T-helper 2 cell treated with Interferon-gamma antibody and Interleukin-4, amounts not matched to agents 5 μg/mL and 100 μg/mL, for 36 hours (primary cell): ENCODE measurements at regions not wholly inside any gene's neighbourhood (a gene's known extent, or its start where the extent isn't known, plus 50 kb on each side); places are given as distances from the start of the nearest gene placed in this dataset.
"Not testable (repeated sequence)": the region's sequence is repeated elsewhere in the genome, so short reads cannot be mapped to it uniquely, and the experiment has no call there.

ENCODE experiments used
- DNase-seq: peaks from one replicate; pipeline ENCODE4 v3.0.0; 2021; ENCODE audit warnings: low spot score
- H3K27ac Mint-ChIP-seq: one replicate; pipeline ENCODE4 v1.8.0; 2021; ENCODE audit warnings: mild to moderate bottlenecking, mixed read lengths
- H3K27me3 Mint-ChIP-seq: one replicate; pipeline ENCODE4 v1.8.0; 2021; ENCODE audit warnings: low read depth, mixed read lengths
- H3K36me3 Mint-ChIP-seq: one replicate; pipeline ENCODE4 v1.8.0; 2021; ENCODE audit warnings: low read depth, mixed read lengths
- H3K4me1 Mint-ChIP-seq: one replicate; pipeline ENCODE4 v1.8.0; 2021; ENCODE audit warnings: low read depth, mixed read lengths
- H3K4me3 Mint-ChIP-seq: one replicate; pipeline ENCODE4 v1.8.0; 2022; ENCODE audit warnings: mild to moderate bottlenecking, moderate library complexity, mixed read lengths
- H3K9me3 Mint-ChIP-seq: one replicate; pipeline ENCODE4 v1.8.0; 2021; ENCODE audit warnings: mixed read lengths

- DNase-seq, H3K4me1 Mint-ChIP-seq, H3K9me3 Mint-ChIP-seq, H3K4me3 Mint-ChIP-seq, H3K27me3 Mint-ChIP-seq, H3K27ac Mint-ChIP-seq, H3K36me3 Mint-ChIP-seq: not testable (repeated sequence)
These were observed 201.6 kb downstream of the BANP start for GRCh38 chr16:88152879-88153278.

DNA sequence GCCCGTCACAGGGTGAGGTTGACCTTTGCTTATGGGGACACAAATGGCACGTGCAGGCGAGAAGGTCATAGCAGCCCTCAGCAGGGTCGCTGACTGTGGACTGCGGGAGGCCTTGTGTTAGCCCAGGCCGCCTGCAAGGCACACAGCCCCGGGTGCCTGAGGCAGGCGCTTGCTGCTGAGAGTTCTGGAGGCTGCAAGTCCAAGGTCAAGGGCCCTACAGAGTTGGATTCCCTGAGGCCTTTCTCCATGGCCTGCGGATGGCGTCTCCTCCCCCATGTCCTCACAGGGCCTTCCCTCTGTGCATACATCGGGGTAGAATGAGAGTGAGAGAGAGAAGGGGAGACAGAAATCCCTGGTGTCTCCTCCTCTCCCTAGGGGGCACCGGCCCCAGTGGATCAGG, 202.3 kb downstream of the BANP start:
- not testable (repeated sequence) for H3K4me1 Mint-ChIP-seq, H3K4me3 Mint-ChIP-seq, DNase-seq, H3K9me3 Mint-ChIP-seq, H3K27me3 Mint-ChIP-seq, H3K36me3 Mint-ChIP-seq, H3K27ac Mint-ChIP-seq

GRCh38 chr16:88154886-88155285, 203.7 kb downstream of the BANP start:
- H3K27me3 Mint-ChIP-seq, H3K4me1 Mint-ChIP-seq, DNase-seq, H3K27ac Mint-ChIP-seq, H3K36me3 Mint-ChIP-seq, H3K4me3 Mint-ChIP-seq, H3K9me3 Mint-ChIP-seq: not testable (repeated sequence)

DNA sequence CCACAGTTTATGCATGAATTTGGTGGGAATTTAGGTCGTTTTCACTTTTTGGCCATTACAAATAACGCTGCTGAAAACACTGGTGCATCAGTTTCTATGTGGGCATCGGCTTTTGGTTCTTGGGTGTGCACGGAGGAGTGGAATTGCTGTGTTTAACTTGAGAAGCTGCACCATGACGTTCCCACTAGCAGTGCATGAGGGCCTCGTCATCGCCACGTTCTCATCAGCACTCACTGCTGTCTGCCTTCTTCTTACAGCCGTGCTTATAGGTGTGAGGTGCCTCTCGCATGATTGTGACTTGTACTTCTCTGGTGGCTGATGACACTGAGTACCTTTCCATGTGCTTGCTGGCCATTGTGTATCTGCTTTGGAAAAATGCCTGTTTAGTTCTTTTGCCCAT, 204.4 kb downstream of the BANP start:
- not testable (repeated sequence) for H3K36me3 Mint-ChIP-seq, H3K4me3 Mint-ChIP-seq, DNase-seq, H3K4me1 Mint-ChIP-seq, H3K9me3 Mint-ChIP-seq, H3K27me3 Mint-ChIP-seq, H3K27ac Mint-ChIP-seq

DNA sequence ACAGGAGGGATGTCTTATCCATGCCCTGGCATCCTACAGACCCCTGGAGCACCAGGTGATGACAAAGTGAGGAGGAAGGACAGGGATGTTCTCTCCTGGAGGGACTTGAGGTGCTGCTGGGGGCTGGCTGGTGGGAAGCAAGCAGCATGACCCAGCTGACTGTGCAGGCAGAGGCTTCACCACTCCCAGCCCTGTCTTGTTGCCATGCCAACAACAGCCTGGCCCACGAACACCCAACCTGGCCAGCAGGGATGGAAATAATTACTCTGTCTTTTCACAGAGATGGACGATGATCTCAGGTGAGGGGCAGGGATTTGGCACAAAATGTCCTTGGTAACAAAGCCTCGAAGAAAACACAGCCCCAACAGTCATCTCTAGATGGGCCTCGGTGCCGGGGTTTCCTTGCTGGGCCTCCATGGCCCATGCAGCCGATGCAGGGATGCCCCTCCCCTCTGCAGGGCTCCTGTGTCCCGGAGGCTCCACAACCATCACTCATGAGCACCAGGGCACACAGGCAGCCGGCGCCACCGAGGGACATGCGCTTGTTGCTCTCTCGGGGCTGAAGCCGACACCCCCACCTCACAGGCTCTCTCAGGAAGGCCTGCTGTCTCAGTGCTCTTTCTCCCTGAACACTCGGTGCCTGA, 205.5 kb downstream of the BANP start:
- not testable (repeated sequence) for H3K9me3 Mint-ChIP-seq, DNase-seq, H3K27me3 Mint-ChIP-seq, H3K36me3 Mint-ChIP-seq, H3K4me1 Mint-ChIP-seq, H3K27ac Mint-ChIP-seq, H3K4me3 Mint-ChIP-seq

GRCh38 chr16:88157686-88158085, 206.5 kb downstream of the BANP start:
- not testable (repeated sequence) for H3K4me1 Mint-ChIP-seq, DNase-seq, H3K27ac Mint-ChIP-seq, H3K27me3 Mint-ChIP-seq, H3K4me3 Mint-ChIP-seq, H3K36me3 Mint-ChIP-seq, H3K9me3 Mint-ChIP-seq

DNA sequence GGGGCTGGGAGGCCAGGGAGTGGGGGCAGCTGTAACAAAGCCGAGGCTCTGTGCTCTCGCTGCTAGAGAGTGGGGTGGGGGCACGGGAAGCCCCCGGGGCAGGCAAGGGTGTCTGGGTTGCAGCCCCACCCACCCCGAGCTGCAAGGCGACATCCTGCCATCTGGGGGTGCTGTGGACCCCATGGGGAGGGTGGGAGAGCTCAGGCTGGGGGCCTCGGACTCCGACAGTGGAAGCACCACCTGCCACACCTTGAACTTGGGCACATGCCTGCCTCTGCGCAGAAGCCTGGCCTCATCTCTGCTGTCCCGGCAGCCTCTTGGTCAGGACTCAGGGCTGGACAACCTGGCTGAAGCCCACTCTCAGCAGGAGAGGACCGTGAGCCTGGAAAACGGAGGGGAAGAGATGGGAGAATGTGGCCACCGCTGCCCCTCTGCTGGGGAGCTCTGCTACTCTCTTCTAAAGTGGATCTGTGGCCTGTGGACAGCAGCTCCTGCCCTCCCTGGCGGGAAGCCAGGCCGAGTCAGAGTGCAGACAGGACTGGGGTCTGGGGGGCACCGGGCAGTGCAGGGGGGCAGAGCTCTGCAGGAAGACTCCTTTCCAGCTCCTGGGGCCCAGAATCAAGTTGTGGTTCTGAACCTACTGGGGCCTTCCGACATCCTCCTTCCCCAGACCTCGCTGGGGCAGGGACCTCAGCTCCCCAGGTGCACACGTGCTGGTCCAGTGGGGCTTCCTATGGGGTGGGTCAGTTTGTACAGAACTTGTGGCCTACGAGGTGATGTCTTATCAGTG, 207.2 kb downstream of the BANP start:
- H3K4me3 Mint-ChIP-seq, H3K36me3 Mint-ChIP-seq, H3K9me3 Mint-ChIP-seq, DNase-seq, H3K27me3 Mint-ChIP-seq, H3K4me1 Mint-ChIP-seq, H3K27ac Mint-ChIP-seq: not testable (repeated sequence)

GRCh38 chr16:88159046-88159896, 208.0 kb downstream of the BANP start:
- DNase-seq, H3K4me1 Mint-ChIP-seq, H3K27ac Mint-ChIP-seq, H3K9me3 Mint-ChIP-seq, H3K36me3 Mint-ChIP-seq, H3K4me3 Mint-ChIP-seq, H3K27me3 Mint-ChIP-seq: not testable (repeated sequence)

- not testable (repeated sequence) for H3K4me1 Mint-ChIP-seq, H3K36me3 Mint-ChIP-seq, H3K27me3 Mint-ChIP-seq, H3K4me3 Mint-ChIP-seq, H3K27ac Mint-ChIP-seq, H3K9me3 Mint-ChIP-seq, DNase-seq
These were observed 208.7 kb downstream of the BANP start for GRCh38 chr16:88159897-88160335.

GRCh38 chr16:88161191-88161590, 210.0 kb downstream of the BANP start:
- H3K9me3 Mint-ChIP-seq, DNase-seq, H3K36me3 Mint-ChIP-seq, H3K27me3 Mint-ChIP-seq, H3K27ac Mint-ChIP-seq, H3K4me1 Mint-ChIP-seq, H3K4me3 Mint-ChIP-seq: not testable (repeated sequence)

GRCh38 chr16:88161623-88162275, 210.5 kb downstream of the BANP start:
- H3K4me1 Mint-ChIP-seq, H3K36me3 Mint-ChIP-seq, H3K4me3 Mint-ChIP-seq, H3K27me3 Mint-ChIP-seq, DNase-seq, H3K9me3 Mint-ChIP-seq, H3K27ac Mint-ChIP-seq: not testable (repeated sequence)

GRCh38 chr16:88162778-88163177, 211.5 kb downstream of the BANP start:
- not testable (repeated sequence) for DNase-seq, H3K27me3 Mint-ChIP-seq, H3K36me3 Mint-ChIP-seq, H3K4me3 Mint-ChIP-seq, H3K4me1 Mint-ChIP-seq, H3K9me3 Mint-ChIP-seq, H3K27ac Mint-ChIP-seq

DNA sequence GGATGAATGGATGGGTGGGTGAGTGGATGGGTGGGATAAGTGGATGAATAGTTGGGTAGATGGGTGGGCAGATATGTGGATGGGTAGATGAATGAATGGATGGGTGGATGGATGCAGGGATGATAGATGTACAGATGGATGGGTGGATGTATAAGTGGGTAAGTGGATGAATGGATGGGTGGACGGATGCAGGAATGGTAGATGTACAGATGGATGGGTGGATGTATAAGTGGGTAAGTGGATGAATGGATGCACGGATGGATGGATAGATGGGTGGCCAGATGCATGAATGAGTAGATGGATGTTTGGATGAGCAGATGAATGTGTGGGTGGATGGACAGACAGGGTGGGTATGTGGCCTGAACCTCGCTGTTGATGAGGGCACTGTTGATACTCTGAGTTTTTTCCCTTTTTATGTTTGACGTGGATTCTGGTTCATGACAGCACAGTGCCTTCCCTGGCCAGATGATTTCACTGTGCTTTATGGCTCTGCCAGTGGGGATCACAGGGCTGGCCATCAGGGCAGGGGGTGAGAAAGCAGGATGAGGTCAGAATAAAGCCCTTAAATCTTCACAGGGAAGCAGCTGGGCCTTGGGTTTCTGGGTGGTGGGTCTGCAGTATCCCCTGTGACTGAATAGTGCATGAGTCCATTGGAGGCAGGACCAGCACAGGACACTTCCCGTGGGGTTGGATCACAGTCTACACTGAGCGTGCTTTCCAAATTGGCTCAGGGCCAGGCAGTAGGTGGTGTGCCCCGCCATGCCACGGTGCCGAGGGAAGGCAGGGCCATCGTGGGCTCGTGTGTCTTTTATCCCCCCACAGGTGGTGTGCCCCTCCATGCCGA, 213.2 kb downstream of the BANP start:
- H3K27me3 Mint-ChIP-seq, H3K4me1 Mint-ChIP-seq, H3K4me3 Mint-ChIP-seq, H3K9me3 Mint-ChIP-seq, DNase-seq, H3K36me3 Mint-ChIP-seq, H3K27ac Mint-ChIP-seq: not testable (repeated sequence)
